ENCODE measurements at regions not wholly inside any gene's neighbourhood (a gene's known extent, or its start where the extent isn't known, plus 50 kb on each side); places are given as distances from the start of the nearest gene placed in this dataset.
"Not testable (repeated sequence)": the region's sequence is repeated elsewhere in the genome, so short reads cannot be mapped to it uniquely, and the experiment has no call there.

DNA sequence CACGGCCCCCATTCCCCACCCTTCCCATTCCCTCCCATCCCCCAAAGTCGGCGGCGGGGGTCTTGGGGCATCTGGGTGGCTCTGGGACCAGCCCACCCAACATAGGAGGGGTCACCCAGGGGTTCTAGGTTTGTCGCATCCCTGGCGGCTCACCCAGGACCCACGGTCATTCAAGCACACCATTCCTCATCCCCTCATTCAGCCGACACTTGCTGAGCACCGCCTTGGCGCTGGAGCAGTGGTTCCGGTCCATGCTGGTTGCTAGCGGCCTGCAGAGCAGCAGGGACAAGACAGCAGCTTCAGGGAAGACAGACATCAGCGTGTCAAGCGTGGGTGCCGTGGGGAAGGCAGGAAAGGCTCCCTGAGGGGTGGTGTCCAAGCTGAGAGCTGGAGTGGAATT, 50.5 kb upstream of the OTOS start:
- DNase-seq: no peak

DNA sequence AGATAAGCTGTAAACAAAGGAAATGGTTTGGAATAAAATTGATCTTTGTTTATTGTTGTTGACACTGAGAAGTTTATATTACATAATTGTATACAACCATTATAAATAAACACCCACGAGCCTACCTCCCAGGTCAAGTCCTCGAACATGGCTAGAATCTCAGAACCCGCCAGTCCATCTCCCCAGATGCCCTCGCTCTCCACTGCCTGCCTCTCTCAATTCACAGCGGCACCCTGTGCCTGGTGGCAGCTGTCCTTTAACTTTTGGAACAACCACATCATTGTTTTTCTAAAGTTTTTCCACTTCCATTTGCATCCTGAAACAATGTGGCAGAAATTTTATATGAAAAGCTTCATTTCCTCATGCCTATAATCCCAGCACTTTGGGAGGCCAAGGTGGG, 52.2 kb upstream of the OTOS start:
- DNase-seq: no peak

DNA sequence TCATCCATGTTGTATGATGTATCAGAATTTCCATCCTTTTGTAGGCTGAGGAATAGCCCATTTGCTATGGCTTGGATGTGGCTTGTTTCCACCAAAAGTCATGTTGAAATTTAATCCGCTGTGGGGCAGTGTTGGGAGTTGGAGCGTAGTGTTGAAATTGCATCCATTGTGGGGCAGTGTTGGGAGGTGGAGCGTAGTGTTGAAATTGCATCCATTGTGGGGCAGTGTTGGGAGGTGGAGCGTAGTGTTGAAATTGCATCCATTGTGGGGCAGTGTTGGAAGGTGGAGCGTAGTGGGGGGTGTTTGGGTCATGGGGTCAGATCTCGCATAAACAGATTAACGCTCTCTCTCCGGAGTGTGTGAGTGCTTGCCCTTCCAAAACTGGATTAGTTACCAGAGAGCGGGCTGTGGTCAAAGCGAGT, 53.9 kb upstream of the OTOS start:
- not testable (repeated sequence) for DNase-seq

DNA sequence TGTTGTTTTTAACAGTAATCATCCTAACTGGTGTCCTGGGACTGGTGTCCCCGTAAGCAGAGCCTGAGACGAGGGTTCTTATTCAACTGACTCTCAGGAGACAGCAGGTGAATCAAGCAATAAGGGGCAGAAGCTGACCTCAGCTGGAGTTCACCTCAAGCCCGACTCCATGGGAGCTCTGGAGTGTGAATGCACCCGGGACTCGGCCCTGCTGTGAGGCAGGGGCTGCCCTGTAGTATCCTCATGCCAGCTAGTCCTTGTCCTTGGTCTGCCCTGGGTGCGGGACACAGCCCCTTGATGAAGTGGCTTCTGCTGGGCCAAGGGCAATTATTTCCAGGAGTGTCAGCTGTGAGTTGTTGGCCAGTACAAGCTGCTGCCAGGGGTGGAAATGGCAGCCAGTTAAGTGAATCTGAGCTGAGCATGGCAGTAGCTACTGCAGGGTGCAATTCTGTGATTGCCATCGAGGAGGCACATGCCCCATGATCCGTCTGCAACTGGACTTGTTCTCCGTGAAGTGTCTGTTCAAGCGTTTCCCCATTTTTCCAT, 54.9 kb upstream of the OTOS start:
- DNase-seq: no peak

DNA sequence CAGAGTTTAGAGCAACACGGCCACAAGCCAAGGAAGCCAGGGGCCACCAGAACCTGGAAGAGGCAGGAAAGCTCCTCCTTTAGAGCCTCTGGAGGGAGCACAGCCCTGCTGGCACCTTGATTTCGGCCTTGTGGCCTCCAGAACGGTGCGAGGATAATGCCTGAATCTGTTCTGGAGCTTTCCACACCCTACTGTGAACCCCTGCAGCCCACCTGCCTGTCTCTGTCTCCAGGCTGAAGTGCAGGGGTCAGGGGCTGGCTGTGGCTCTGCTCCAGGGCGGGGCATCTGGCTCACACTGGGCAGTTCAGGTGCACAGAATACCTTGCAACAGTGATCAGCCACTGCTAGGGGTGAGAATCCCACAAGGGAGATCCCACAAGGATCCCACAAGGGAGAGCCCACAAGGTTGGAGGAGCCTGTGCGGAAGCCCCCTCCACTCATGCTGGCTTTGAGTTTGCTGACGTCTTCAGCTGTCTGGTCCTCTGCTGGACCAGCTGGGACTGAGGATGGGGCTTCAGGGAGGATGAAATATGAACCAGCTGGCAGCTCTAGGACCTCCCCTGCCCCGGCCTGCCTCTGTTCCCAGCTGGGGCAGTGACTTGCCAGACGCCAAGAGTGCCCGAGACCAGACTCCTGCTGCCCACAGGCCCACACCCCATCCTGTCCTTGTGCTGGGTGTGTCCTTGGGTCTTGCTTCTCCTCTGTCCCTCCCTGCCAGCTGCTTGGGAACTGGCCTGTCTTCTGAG, 56.4 kb upstream of the OTOS start:
- DNase-seq: no peak

DNA sequence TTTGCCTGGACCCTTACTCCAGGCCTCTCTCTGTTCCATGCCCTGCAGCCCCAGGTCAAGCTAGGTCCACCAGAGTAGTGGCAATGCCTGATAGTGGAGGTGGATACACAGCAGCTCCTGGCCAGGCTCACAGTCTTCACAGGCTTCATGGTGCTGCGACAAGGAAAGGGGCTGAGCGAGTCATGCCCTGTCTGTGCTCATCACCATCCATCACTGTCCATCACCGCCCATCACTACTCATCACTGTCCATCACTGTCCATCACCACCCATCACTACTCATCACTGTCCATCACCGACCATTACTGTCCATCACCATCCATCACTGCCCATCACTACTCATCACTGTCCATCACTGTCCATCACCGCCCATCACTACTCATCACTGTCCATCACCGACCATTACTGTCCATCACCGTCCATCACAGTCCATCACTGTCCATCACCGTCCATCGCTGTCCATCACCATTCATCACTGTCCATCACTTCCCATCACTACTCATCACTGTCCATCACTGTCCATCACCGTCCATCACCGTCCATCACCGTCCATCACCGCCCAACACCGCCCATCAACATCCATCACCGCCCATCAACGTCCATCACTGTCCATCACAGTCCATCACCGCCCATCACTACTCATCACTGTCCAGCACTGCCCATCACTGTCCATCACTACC, 57.1 kb upstream of the OTOS start:
- no peak for DNase-seq

DNA sequence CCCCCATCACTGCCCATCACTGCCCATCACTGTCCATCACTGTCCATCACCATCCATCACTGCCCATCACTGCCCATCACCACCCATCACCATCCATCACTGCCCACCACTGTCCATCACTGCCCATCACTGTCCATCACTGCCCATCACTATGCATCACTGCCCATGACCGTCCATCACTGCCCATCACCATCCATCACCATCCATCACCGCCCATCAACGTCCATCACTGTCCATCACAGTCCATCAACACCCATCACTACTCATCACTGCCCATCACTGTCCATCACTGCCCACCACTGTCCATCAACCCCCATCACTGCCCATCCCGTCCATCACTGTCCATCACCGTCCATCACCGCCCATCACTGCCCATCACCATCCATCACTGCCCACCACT, 57.8 kb upstream of the OTOS start:
- DNase-seq: no peak

GRCh38 chr2:240199133-240199870, 58.8 kb upstream of the OTOS start:
- no peak for DNase-seq

GRCh38 chr2:240200230-240201051, 60.0 kb upstream of the OTOS start:
- no peak for DNase-seq

- DNase-seq: no peak
These were observed 61.4 kb upstream of the OTOS start for GRCh38 chr2:240201866-240202265.

DNA sequence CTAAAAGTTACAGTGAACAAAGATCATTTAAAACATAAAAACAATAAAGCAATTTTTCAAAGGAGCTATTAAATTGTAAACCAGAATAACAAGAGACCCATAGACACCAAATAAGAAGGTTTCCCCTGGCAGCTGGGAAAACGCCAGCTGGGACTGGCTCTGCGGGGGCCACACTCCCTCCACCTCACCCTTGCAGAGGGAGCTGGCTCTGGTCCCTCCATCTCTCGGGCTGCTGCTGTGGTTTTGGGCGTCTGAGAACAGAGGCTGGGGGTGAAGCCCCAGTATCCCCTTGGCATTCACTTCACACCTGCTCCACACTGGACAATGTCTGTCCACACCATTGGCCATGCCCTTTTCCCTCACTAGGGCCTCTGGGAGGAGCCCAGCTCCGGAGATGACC, 62.1 kb upstream of the OTOS start:
- DNase-seq: no peak

- DNase-seq: no peak
These were observed 62.8 kb upstream of the OTOS start for GRCh38 chr2:240203031-240203787.

GRCh38 chr2:240203788-240204270, 63.4 kb upstream of the OTOS start:
- no peak for DNase-seq

GRCh38 chr2:240204431-240205276, 64.2 kb upstream of the OTOS start:
- DNase-seq: no peak

DNA sequence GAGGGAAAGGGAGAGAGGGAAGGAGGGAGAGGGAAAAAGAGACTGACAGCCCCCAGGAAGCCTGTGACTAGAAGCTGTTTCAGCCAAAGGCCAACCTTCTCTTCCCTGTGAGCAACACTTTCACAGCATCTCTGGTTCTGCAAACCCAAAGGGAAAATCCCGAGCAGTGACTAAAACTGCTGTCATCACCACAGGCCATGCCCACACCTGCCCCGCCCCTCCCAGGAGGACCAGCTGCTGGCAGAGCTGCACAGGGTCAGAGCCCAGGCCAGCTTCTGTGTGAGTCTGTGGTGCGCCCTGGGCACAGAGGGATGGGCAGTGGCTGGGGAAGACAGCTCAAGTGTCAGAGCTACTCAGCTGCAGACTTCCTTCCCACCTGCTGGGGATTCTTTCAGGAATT, 64.9 kb upstream of the OTOS start:
- DNase-seq: no peak

- no peak for DNase-seq
These were observed 65.3 kb upstream of the OTOS start for GRCh38 chr2:240205772-240206171.

GRCh38 chr2:240206630-240207029, 66.2 kb upstream of the OTOS start:
- no peak for DNase-seq

DNA sequence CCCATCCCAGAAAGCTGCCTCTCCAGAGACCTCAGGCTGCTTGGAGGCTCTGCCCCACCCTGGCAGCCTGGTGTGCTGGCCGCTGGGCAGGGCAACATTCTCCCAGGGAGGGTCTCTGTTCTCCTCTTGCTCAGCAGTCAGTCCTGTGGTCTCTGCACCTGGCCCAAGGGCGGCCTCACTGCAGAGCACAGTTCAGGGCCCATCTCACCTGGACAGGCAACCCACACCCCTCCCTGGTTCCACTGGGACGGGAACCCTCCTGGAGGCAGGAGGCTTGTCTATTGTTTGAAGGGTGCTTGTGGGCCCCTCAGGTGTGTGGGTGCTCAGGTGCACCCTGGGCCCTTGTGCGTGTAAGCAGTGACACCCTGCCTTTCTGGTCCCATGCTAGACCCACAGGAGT, 67.2 kb upstream of the OTOS start:
- no peak for DNase-seq

DNA sequence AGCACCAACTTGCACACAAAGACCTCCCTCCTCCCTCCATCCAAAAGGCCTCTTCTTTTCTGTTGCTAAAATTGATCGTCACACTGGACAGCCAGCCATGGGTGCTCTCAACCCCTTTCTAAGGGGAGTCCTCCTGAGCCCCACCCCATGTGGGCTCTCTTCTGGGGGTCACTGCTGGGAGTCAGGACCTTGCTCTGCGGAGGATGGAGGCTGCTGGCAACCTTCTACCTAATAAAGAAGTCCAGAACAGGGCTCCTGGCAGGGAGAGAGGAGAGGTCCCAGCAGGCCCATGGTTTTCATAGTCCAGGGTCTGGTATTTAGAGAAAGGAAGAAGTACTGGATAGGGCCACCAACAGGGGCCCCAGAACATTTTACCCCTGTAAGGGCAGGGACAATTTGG, 67.6 kb upstream of the OTOS start:
- DNase-seq: no peak

GRCh38 chr2:240208631-240209211, 68.3 kb upstream of the OTOS start:
- no peak for DNase-seq

GRCh38 chr2:240209493-240209892, 69.0 kb upstream of the OTOS start:
- no peak for DNase-seq
